Skeletal muscle satellite cell (primary cell): ENCODE measurements at regions not wholly inside any gene's neighbourhood (a gene's known extent, or its start where the extent isn't known, plus 50 kb on each side); places are given as distances from the start of the nearest gene placed in this dataset.

ENCODE experiments used
- H3K27me3 ChIP-seq: 2 replicates; pipeline ENCODE4 v1.7.0; 2013; ENCODE audit warnings: low read length; ENCODE audit not compliant: control insufficient read depth, insufficient read depth
- H3K36me3 ChIP-seq: 2 replicates; pipeline ENCODE4 v1.7.0; 2013; ENCODE audit warnings: mild to moderate bottlenecking, control low read depth, low read length; ENCODE audit not compliant: insufficient read depth
- H3K4me1 ChIP-seq: 2 replicates; pipeline ENCODE4 v1.7.0; 2013; ENCODE audit warnings: low read length; ENCODE audit not compliant: control insufficient read depth, insufficient read depth
- H3K4me2 ChIP-seq: 2 replicates; pipeline ENCODE4 v1.7.0; 2013; ENCODE audit warnings: mild to moderate bottlenecking, low read length
- H3K4me3 ChIP-seq: 2 replicates; pipeline ENCODE4 v1.7.0; 2013; ENCODE audit warnings: low read length
- H3K9ac ChIP-seq: 2 replicates; pipeline ENCODE4 v1.7.0; 2013; ENCODE audit warnings: mild to moderate bottlenecking, low read depth, low read length, moderate library complexity
- H3K9me3 ChIP-seq: replicated peaks from 2 replicates; pipeline ENCODE4 v1.7.0; 2013; ENCODE audit warnings: mild to moderate bottlenecking, control low read depth, low read length

DNA sequence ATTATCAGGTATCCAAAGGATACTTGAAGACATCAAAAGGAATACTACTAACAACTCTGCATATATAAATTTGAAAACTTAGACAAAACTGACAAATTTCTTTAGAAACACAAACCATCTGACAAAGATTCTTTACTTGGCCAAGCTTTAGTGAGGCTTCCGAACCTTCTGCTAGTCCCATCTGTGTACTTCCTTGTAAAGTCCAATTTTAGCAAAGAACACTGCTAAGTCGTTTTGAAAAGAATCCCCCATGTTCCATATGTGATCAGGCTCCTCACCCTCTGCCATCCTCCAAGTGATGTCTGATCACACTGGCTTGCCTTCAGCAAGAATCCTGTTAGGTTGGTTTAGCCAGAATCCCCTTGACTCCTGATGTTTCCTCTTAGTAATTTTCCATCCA lies 150.0 kb upstream of the ACO1 start:
- Histone ChIP-seq H3K4me1 (no peaks in the 10 kb centered on the region), H3K4me3 (no peak overlapping the region), H3K36me3 (no peaks in the 10 kb centered on the region), H3K9ac (no peak overlapping the region), H3K4me2 (no peak overlapping the region), H3K9me3 (no peaks in the 10 kb centered on the region), H3K27me3 (no peaks in the 10 kb centered on the region)

DNA sequence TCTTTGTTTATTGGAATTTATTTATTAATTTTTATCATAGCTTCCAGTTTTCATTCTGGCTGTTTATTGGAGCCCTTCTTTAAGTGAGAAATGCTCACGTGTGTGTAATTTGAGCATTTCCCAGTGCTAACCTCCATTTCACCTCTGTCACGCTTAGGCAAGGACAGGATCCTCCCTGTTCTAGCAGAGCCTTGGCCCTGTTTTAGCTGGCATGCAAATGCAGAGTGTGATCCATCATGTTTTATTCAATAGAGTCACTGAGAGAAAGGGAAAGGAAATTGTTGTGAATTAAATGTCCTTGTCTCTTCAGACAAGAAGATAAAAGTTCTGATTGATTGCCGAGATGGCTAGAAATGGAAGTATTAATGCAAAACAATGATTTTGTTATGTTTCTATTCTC lies 137.3 kb upstream of the ACO1 start:
- no peaks in the 10 kb centered on the region for H3K27me3 ChIP-seq
- no peak overlapping the region for H3K4me3 ChIP-seq
- H3K36me3 ChIP-seq: no peaks in the 10 kb centered on the region
- H3K4me1 ChIP-seq: no peaks in the 10 kb centered on the region
- no peaks in the 10 kb centered on the region for H3K9me3 ChIP-seq
- H3K9ac ChIP-seq: no peak overlapping the region
- no peak overlapping the region for H3K4me2 ChIP-seq

DNA sequence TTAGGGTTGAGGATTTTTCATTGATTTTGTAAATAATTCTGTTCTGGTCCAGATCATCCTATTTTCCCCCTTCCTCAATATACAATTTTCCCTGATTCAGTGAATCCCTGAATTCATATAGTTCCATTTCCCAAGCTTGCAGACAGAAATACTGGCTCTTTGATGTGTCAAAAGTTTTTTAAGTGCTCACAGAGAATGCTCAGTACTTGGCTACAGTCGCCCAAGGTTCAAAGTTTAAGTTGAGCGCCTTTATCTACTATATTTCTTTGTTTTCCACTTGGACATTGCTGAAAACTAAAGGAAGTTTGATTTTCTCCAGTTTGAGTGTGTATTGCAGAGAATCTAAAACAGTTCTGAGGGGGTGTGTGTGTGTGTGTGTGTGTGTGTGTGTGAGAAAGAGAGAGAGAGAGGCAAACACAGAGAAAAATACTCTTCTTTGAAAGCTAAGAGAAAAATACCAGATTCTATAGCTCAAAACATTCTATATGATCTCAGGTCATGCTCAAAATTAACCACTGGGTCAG lies 136.2 kb upstream of the ACO1 start:
- Histone ChIP-seq H3K9ac (no peak overlapping the region), H3K9me3 (no peaks in the 10 kb centered on the region), H3K27me3 (no peaks in the 10 kb centered on the region), H3K36me3 (no peaks in the 10 kb centered on the region), H3K4me1 (no peaks in the 10 kb centered on the region), H3K4me2 (no peak overlapping the region), H3K4me3 (no peak overlapping the region)

DNA sequence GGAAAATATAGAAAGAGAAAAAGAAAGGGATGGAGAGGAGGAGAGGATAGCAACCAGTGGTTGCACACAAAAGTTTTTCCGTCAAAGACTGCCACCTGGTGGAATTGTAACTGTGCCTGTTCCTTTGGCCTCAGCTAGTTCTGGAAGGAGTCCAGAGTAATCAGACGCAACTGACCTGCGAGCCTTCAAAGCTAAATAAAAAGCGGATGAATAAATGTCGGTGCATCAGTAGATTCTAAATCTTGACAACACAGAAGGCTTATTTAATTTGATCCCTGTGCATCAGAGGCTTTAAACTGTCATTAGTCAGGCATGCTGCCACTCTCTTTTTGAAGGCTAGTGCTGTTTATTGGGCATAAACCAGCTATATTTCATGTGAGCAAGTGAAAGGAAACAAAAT lies 132.9 kb upstream of the ACO1 start:
- no peaks in the 10 kb centered on the region for H3K4me1 ChIP-seq
- no peak overlapping the region for H3K4me2 ChIP-seq
- no peaks in the 10 kb centered on the region for H3K9me3 ChIP-seq
- H3K27me3 ChIP-seq: no peaks in the 10 kb centered on the region
- H3K4me3 ChIP-seq: no peak overlapping the region
- H3K9ac ChIP-seq: no peak overlapping the region
- H3K36me3 ChIP-seq: no peaks in the 10 kb centered on the region

DNA sequence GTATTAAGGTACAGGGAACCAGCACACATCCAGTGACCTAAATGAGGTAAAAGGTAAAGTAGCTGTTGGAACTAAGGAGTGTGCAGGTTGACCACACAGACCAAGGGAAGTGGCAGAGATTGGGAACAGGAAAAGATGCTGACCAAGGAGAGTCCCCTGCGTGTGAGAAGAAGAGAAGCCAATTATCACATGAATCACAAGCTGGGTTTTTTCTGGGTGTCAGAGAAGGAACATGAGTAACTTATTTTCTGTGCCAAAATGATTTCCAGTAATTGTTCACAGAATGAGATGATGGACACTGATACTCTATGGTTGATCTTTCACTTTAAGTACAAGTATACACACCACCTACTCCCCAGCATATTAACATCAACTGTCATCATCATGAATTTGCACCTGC lies 130.7 kb upstream of the ACO1 start:
- no peak overlapping the region for H3K4me2 ChIP-seq
- H3K36me3 ChIP-seq: no peaks in the 10 kb centered on the region
- no peak overlapping the region for H3K9ac ChIP-seq
- no peaks in the 10 kb centered on the region for H3K9me3 ChIP-seq
- H3K4me3 ChIP-seq: no peak overlapping the region
- H3K4me1 ChIP-seq: no peaks in the 10 kb centered on the region
- H3K27me3 ChIP-seq: no peaks in the 10 kb centered on the region

DNA sequence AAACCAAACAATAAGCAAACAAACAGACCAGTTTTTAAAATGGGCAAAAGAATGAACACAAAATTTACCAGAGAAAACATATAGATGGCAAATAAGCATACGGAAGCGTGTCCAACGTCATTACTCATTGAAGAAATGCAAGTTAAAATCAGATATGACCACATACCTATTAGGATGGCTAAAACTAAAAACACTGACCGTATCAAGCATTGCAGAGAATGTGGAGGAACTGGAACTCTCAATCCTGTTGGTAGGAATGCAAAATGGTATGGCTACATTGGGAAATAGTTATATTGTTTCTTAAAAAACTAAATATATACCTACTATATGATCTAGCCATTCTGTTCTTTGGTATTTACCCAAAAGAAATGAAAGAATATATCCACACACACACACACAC lies 129.4 kb upstream of the ACO1 start:
- Histone ChIP-seq H3K9ac (no peak overlapping the region), H3K4me2 (no peak overlapping the region), H3K4me3 (no peak overlapping the region), H3K36me3 (no peaks in the 10 kb centered on the region), H3K9me3 (no peaks in the 10 kb centered on the region), H3K4me1 (no peaks in the 10 kb centered on the region), H3K27me3 (no peaks in the 10 kb centered on the region)

DNA sequence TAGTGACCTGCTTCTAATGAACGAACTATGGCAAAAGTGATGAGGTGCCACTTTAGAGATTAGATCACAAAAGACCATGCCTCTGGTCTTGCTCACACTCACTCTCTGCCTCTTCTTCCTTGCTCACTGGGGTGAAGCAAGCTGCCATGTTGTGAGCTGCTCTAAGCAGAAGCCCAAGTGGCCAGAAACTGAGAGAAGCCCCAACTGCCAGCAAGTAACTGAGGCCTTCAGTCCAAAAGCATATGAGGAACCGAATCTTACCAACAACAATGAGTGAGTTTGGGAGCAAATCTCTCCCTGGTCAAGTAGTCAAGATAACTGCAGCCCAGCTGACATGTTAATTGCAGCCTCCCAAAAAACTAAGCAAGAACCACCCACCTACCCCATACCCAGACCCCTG lies 126.0 kb upstream of the ACO1 start:
- Histone ChIP-seq H3K9ac (no peak overlapping the region), H3K4me1 (no peaks in the 10 kb centered on the region), H3K4me2 (no peak overlapping the region), H3K9me3 (no peaks in the 10 kb centered on the region), H3K4me3 (no peak overlapping the region), H3K36me3 (no peaks in the 10 kb centered on the region), H3K27me3 (no peaks in the 10 kb centered on the region)

DNA sequence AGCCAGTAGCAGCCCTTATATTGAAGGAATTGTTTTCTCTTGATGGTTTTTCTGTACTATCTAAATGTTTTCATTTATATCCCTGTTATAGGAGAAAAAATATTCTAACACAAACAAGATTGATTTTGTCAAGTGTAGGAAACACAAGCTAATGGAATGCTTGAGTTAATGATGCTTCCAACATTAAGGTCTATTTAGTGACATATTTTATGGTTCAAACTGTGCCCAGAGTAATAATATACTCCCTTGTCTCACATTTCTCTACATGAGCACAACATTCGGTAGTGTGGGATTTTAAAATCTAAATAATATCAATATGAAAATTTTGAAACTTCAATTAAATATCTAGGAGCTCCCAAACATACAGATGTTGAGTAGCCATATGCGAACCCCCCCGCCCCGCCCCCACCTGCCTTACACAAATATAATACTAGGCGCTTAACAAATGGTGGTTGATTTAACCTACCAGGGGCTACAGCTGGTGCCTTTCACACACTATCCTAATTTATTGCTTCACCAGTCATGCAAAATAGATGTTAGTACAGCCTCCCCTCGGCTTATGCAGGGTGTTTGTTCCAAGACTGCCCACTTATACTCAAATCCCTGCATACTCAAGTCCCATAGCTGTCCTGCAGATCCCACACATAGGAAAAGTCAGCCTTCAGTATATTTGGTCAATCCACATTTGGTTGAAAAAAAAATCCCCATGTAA lies 124.1 kb upstream of the ACO1 start:
- Histone ChIP-seq H3K36me3 (no peaks in the 10 kb centered on the region), H3K4me3 (no peak overlapping the region), H3K4me1 (no peaks in the 10 kb centered on the region), H3K9ac (no peak overlapping the region), H3K9me3 (no peaks in the 10 kb centered on the region), H3K27me3 (no peaks in the 10 kb centered on the region), H3K4me2 (no peak overlapping the region)

DNA sequence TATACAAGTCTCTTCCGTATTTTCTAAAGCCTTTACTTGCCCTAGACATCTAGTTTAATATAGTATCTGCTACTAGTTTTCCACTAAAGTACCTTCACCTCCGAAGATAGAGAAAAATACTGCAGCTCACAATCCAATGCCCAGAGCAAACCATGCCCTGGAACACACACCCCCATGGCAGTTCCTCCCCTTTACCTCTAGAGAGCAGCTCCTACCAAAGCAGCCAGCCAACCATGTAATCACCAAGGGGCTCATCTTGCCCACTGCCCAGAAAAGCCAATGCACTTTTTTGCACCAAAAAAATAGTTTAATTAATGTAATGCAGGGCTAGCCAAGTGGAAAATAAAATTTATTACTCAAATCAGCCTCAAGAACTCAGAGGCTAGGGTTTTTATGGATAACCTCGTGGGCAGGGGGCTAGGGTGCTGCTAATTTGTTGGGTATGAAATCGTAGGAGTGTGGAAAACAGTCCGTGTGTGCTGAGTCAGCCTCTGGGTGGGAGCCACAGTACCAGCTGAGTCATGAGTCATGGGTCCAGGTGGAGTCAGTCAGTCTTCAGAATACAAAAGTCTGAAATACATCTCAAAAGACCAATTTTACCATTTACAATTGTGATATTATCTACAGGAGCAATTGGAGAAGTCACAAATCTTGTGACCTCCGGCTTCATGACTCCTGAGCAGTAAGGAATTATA lies 120.1 kb upstream of the ACO1 start:
- H3K27me3 ChIP-seq: no peaks in the 10 kb centered on the region
- no peaks in the 10 kb centered on the region for H3K4me1 ChIP-seq
- no peaks in the 10 kb centered on the region for H3K9me3 ChIP-seq
- no peak overlapping the region for H3K4me3 ChIP-seq
- no peaks in the 10 kb centered on the region for H3K36me3 ChIP-seq
- no peak overlapping the region for H3K4me2 ChIP-seq
- no peak overlapping the region for H3K9ac ChIP-seq

DNA sequence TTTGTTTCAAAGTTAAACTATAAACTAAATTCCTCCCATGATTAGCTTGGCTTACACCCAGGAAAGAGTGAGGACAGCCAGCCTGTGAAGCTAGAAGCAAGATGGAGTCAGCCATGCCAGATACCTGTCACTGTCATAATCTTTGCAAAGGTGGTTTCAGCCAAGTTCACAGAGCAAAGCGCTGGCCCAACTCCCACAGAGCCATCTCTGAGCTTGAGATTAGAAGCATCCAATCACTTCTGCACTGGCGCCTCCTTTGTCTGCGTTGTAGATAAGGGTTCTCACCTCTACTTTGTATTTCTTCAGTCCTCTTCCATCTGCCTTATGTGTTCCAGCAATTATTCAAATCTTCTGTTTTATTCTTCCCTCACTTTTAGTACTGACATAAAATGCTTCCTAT lies 119.4 kb upstream of the ACO1 start:
- Histone ChIP-seq H3K4me1 (no peaks in the 10 kb centered on the region), H3K9me3 (no peaks in the 10 kb centered on the region), H3K27me3 (no peaks in the 10 kb centered on the region), H3K4me2 (no peak overlapping the region), H3K4me3 (no peak overlapping the region), H3K9ac (no peak overlapping the region), H3K36me3 (no peaks in the 10 kb centered on the region)

DNA sequence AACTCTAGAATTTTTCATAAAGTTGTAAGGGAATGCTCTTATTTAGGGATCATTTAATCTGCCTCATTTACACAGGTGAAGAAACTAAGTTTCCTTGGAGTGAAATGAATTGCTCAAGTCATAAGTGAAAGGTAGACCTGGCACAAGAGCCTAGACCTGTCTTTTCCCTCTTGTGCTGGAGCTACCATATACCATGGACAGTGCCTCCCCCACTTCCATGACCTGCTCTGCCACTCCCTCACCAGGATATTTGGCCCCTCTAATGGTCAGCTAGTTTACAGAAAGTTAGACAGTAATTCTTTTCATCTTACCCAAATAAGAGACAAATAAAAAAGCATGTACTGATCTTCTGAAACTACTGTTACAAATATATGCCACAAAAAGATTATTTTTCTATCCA lies 105.5 kb upstream of the ACO1 start:
- Histone ChIP-seq H3K27me3 (no peaks in the 10 kb centered on the region), H3K9ac (no peak overlapping the region), H3K4me3 (no peak overlapping the region), H3K4me2 (no peak overlapping the region), H3K9me3 (no peaks in the 10 kb centered on the region), H3K36me3 (no peaks in the 10 kb centered on the region), H3K4me1 (no peaks in the 10 kb centered on the region)

DNA sequence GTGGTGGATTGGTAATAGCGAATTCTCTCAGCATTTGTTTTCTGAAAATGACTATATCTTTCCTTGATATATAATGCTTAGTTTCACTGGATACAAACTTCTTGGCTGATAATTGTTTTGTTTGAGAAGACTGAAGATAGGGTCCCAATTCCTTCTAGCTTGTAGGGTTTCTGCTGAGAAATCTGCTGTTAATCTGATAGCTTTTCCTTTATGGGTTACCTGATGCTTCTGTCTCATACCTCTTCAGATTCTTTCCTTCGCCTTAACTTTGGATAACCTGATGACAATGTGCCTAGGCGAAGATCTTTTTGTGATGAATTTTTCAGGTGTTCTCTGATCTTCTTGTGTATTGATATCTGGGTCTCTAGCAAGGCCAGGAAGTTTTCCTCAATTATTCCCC lies 94.7 kb upstream of the ACO1 start:
- Histone ChIP-seq H3K4me1 (no peaks in the 10 kb centered on the region), H3K27me3 (peaks cover 2% of the 10 kb centered on the region), H3K4me3 (no peak overlapping the region), H3K36me3 (no peaks in the 10 kb centered on the region), H3K9ac (no peak overlapping the region), H3K4me2 (no peak overlapping the region), H3K9me3 (no peaks in the 10 kb centered on the region)
